ENCODE measurements at regions not wholly inside any gene's neighbourhood (a gene's known extent, or its start where the extent isn't known, plus 50 kb on each side); places are given as distances from the start of the nearest gene placed in this dataset.

GRCh38 chr16:63581570-63581969, 1540.3 kb downstream of the CDH11 start:
- no peak for TF ChIP-seq POLR2A (IDR thresholded peaks at IDR 0.05; ENCODE audit: extremely low read depth, insufficient read length)
- TF ChIP-seq CTCF (IDR thresholded peaks at IDR 0.05; ENCODE audit: low read depth, low read length): no peak
